ENCODE measurements at regions not wholly inside any gene's neighbourhood (a gene's known extent, or its start where the extent isn't known, plus 50 kb on each side); places are given as distances from the start of the nearest gene placed in this dataset.
"Not testable (repeated sequence)": the region's sequence is repeated elsewhere in the genome, so short reads cannot be mapped to it uniquely, and the experiment has no call there.

DNA sequence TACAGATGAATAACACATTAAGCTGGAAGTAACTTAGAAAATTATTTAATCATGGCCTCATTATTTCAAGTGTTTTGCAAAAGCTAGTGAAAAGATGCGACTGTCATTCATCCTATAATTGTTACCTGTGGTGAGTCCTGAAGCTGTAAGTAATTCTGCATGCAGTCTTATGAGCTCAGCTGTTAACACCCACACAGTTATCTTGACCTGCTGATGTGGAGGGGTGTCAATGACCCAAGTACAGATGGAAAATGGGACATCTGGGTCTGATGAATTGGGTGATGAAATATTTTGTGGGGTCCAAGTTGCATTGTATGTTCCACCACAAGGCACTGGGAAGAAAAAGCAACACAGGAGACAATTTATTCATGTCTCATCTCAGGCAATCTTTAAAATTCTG lies 68.9 kb downstream of the OR13A1 start:
- peaks cover 31% of the 10 kb centered on the region for H3K27me3 ChIP-seq (ENCODE audit: insufficient read depth, low read length)

DNA sequence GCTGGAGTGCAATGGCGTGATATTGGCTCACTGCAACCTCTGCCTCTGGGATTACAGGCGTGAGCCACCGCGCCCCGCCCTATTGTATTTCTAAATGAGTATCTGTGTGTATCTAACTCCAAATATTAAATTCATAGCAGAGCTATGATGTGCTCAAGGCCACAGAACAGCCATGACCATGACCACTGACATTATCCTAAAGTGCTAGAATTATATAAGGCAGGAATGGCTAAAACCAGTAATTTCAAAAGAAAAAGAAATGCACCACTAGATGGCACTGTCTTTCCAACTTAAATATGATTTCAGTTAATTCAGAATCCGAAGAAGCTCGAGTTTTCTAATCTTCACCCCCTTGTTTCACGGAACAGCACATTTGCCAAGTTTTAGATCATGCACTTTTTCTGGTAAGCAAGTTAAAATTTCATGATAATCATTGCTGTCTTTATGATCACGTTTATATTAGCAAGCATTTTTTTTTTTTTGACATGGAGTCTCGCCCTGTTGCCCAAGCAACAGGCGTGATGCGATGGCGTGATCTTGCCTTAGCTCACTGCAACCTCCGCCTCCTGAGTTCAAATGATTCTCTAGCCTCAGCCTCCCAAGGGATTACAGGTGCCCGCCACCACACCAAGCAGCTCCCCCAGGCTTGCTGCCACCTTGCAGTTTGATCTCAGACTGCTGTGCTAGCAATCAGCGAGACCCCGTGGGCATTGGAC lies 65.3 kb downstream of the OR13A1 start:
- Histone ChIP-seq H2AFZ (ENCODE audit: low read length, unreplicated experiment) (no peak overlapping the region), H3K36me3 (ENCODE audit: insufficient read depth, low read length) (no peaks in the 10 kb centered on the region), H3K4me1 (ENCODE audit: control insufficient read depth, insufficient read depth, low read length, unreplicated experiment) (no peaks in the 10 kb centered on the region), H3K79me2 (ENCODE audit: control insufficient read depth, insufficient read depth, low read length, unreplicated experiment) (no peaks in the 10 kb centered on the region), H3K27me3 (ENCODE audit: insufficient read depth, low read length) (peaks cover 18% of the 10 kb centered on the region), H3K27ac (ENCODE audit: low read depth, low read length) (no peak overlapping the region), H3K4me3 (ENCODE audit: low read depth, low read length) (peak overlapping the region; percentile 66)

More for the DNA sequence above, 68.9 kb downstream of the OR13A1 start:
- H3K4me3 ChIP-seq (ENCODE audit: low read depth, low read length) = no peak overlapping the region
- no peak overlapping the region for H2AFZ ChIP-seq (ENCODE audit: low read length, unreplicated experiment)
- no peaks in the 10 kb centered on the region for H3K36me3 ChIP-seq (ENCODE audit: insufficient read depth, low read length)
- no peaks in the 10 kb centered on the region for H3K4me1 ChIP-seq (ENCODE audit: control insufficient read depth, insufficient read depth, low read length, unreplicated experiment)
- no peaks in the 10 kb centered on the region for H3K79me2 ChIP-seq (ENCODE audit: control insufficient read depth, insufficient read depth, low read length, unreplicated experiment)
- H3K27ac ChIP-seq (ENCODE audit: low read depth, low read length) = no peak overlapping the region

DNA sequence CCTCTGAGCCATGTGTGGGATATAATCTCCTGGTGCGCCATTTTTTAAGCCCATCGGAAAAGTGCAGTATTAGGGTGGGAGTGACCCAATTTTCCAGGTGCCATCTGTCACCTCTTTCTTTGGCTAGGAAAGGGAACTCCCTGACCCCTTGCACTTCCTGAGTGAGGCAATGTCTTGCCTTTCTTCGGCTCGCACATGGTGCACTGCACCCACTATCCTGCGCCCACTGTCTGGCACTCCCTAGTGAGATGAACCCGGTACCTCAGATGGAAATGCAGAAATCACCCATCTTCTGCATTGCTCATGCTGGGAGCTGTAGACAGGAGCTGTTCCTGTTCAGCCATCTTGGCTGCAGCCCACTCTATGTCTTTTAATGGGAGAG lies 64.7 kb downstream of the OR13A1 start:
- H3K4me1 ChIP-seq (ENCODE audit: control insufficient read depth, insufficient read depth, low read length, unreplicated experiment); H3K27ac ChIP-seq (ENCODE audit: low read depth, low read length); H2AFZ ChIP-seq (ENCODE audit: low read length, unreplicated experiment); H3K4me3 ChIP-seq (ENCODE audit: low read depth, low read length); H3K79me2 ChIP-seq (ENCODE audit: control insufficient read depth, insufficient read depth, low read length, unreplicated experiment); H3K36me3 ChIP-seq (ENCODE audit: insufficient read depth, low read length): not testable (repeated sequence)
- peaks cover 18% of the 10 kb centered on the region for H3K27me3 ChIP-seq (ENCODE audit: insufficient read depth, low read length)
